ACC112 (cell line): ENCODE measurements at regions not wholly inside any gene's neighbourhood (a gene's known extent, or its start where the extent isn't known, plus 50 kb on each side); places are given as distances from the start of the nearest gene placed in this dataset.

ENCODE experiments used
- H2AFZ ChIP-seq: fragments of 200-600 bp; sonication (generic); one replicate; pipeline ENCODE4 v1.6.0; 2017; ENCODE audit warnings: antibody characterized with exemption, low read length; ENCODE audit not compliant: unreplicated experiment
- H3K27ac ChIP-seq: fragments of 200-600 bp; sonication (generic); 2 replicates; pipeline ENCODE4 v1.5.1; 2014; ENCODE audit warnings: low read depth, mild to moderate bottlenecking, antibody characterized with exemption, low read length, moderate library complexity
- H3K27me3 ChIP-seq: fragments of 200-600 bp; sonication (generic); 2 replicates; pipeline ENCODE4 v1.6.1; 2014; ENCODE audit warnings: mild to moderate bottlenecking, antibody characterized with exemption, low read length, moderate library complexity, mixed read lengths; ENCODE audit not compliant: insufficient read depth
- H3K36me3 ChIP-seq: fragments of 200-600 bp; sonication (generic); 2 replicates; pipeline ENCODE4 v1.6.1; 2016; ENCODE audit warnings: mild to moderate bottlenecking, antibody characterized with exemption, low read length, moderate library complexity, mixed read lengths; ENCODE audit not compliant: insufficient read depth
- H3K4me1 ChIP-seq: fragments of 200-600 bp; sonication (generic); one replicate; pipeline ENCODE4 v1.6.1; 2016; ENCODE audit warnings: low read length, mixed read lengths; ENCODE audit not compliant: insufficient read depth, unreplicated experiment, control insufficient read depth
- H3K4me3 ChIP-seq: fragments of 200-600 bp; sonication (generic); 2 replicates; pipeline ENCODE4 v1.5.1; 2014; ENCODE audit warnings: mild to moderate bottlenecking, low read depth, low read length
- H3K79me2 ChIP-seq: fragments of 200-600 bp; sonication (generic); one replicate; pipeline ENCODE4 v1.6.0; 2016; ENCODE audit warnings: low read length; ENCODE audit not compliant: control insufficient read depth, unreplicated experiment, insufficient read depth

- H3K79me2 ChIP-seq: no peaks in the 10 kb centered on the region
- H3K27ac ChIP-seq: no peak overlapping the region
These were observed 81.3 kb upstream of the ARHGAP20 start for GRCh38 chr11:110793556-110793955.

GRCh38 chr11:110791621-110792020 lies 79.4 kb upstream of the ARHGAP20 start:
- H3K27ac ChIP-seq: no peak overlapping the region
- H3K4me1 ChIP-seq: no peaks in the 10 kb centered on the region
- no peaks in the 10 kb centered on the region for H3K79me2 ChIP-seq
- no peaks in the 10 kb centered on the region for H3K27me3 ChIP-seq
- no peak overlapping the region for H3K4me3 ChIP-seq
- H3K36me3 ChIP-seq: no peaks in the 10 kb centered on the region
- H2AFZ ChIP-seq: no peak overlapping the region

More at GRCh38 chr11:110793556-110793955, 81.3 kb upstream of the ARHGAP20 start:
- Histone ChIP-seq H3K4me1 (no peaks in the 10 kb centered on the region), H3K27me3 (no peaks in the 10 kb centered on the region), H3K36me3 (no peaks in the 10 kb centered on the region), H2AFZ (no peak overlapping the region), H3K4me3 (no peak overlapping the region)

GRCh38 chr11:110787680-110788079 lies 75.4 kb upstream of the ARHGAP20 start:
- Histone ChIP-seq H3K27me3 (no peaks in the 10 kb centered on the region), H3K79me2 (no peaks in the 10 kb centered on the region), H2AFZ (no peak overlapping the region), H3K4me1 (peaks cover 3% of the 10 kb centered on the region), H3K36me3 (no peaks in the 10 kb centered on the region), H3K4me3 (no peak overlapping the region), H3K27ac (no peak overlapping the region)

- H3K27ac ChIP-seq: no peak overlapping the region
- no peaks in the 10 kb centered on the region for H3K79me2 ChIP-seq
- no peak overlapping the region for H3K4me3 ChIP-seq
- H3K27me3 ChIP-seq: no peaks in the 10 kb centered on the region
- peaks cover 4% of the 10 kb centered on the region for H3K4me1 ChIP-seq
- no peak overlapping the region for H2AFZ ChIP-seq
- no peaks in the 10 kb centered on the region for H3K36me3 ChIP-seq
These were observed 74.1 kb upstream of the ARHGAP20 start for GRCh38 chr11:110786226-110786902.

GRCh38 chr11:110785398-110785797 lies 73.2 kb upstream of the ARHGAP20 start:
- peaks cover 4% of the 10 kb centered on the region for H3K4me1 ChIP-seq
- H3K4me3 ChIP-seq: no peak overlapping the region
- no peak overlapping the region for H2AFZ ChIP-seq

GRCh38 chr11:110782616-110783015 lies 70.4 kb upstream of the ARHGAP20 start:
- no peak overlapping the region for H3K4me3 ChIP-seq
- no peak overlapping the region for H3K27ac ChIP-seq
- H3K36me3 ChIP-seq: no peaks in the 10 kb centered on the region
- H2AFZ ChIP-seq: no peak overlapping the region
- H3K4me1 ChIP-seq: peaks cover 14% of the 10 kb centered on the region
- no peaks in the 10 kb centered on the region for H3K79me2 ChIP-seq
- H3K27me3 ChIP-seq: no peaks in the 10 kb centered on the region

More at GRCh38 chr11:110785398-110785797, 73.2 kb upstream of the ARHGAP20 start:
- Histone ChIP-seq H3K79me2 (no peaks in the 10 kb centered on the region), H3K27ac (no peak overlapping the region), H3K27me3 (no peaks in the 10 kb centered on the region), H3K36me3 (no peaks in the 10 kb centered on the region)

- Histone ChIP-seq H2AFZ (no peak overlapping the region), H3K79me2 (no peaks in the 10 kb centered on the region), H3K27me3 (no peaks in the 10 kb centered on the region), H3K4me3 (no peak overlapping the region), H3K4me1 (peaks cover 29% of the 10 kb centered on the region), H3K36me3 (no peaks in the 10 kb centered on the region), H3K27ac (no peak overlapping the region)
These were observed 66.9 kb upstream of the ARHGAP20 start for GRCh38 chr11:110779108-110779507.

- Histone ChIP-seq H3K79me2 (no peaks in the 10 kb centered on the region), H3K27ac (peak overlapping the region; percentile 48), H3K4me3 (no peak overlapping the region; the same call in 1 of the 2 replicates), H3K27me3 (no peaks in the 10 kb centered on the region), H3K36me3 (no peaks in the 10 kb centered on the region), H3K4me1 (peaks cover 30% of the 10 kb centered on the region), H2AFZ (peak overlapping the region; percentile 75)
These were observed 66.1 kb upstream of the ARHGAP20 start for GRCh38 chr11:110778343-110778742.

GRCh38 chr11:110777775-110778174 lies 65.5 kb upstream of the ARHGAP20 start:
- H3K27ac ChIP-seq: peak overlapping the region; percentile 48
- no peaks in the 10 kb centered on the region for H3K79me2 ChIP-seq
- H3K27me3 ChIP-seq: no peaks in the 10 kb centered on the region
- no peaks in the 10 kb centered on the region for H3K36me3 ChIP-seq
- peaks cover 28% of the 10 kb centered on the region for H3K4me1 ChIP-seq
- H2AFZ ChIP-seq: peak overlapping the region; percentile 75
- H3K4me3 ChIP-seq: no peak overlapping the region; the same call in 1 of the 2 replicates

- H3K27ac ChIP-seq: no peak overlapping the region
- H3K79me2 ChIP-seq: no peaks in the 10 kb centered on the region
- no peak overlapping the region for H2AFZ ChIP-seq
- peaks cover 26% of the 10 kb centered on the region for H3K4me1 ChIP-seq
- no peak overlapping the region for H3K4me3 ChIP-seq
- no peaks in the 10 kb centered on the region for H3K27me3 ChIP-seq
- H3K36me3 ChIP-seq: no peaks in the 10 kb centered on the region
These were observed 63.8 kb upstream of the ARHGAP20 start for GRCh38 chr11:110776081-110776480.
